Brain pericyte (primary cell): ENCODE measurements at regions not wholly inside any gene's neighbourhood (a gene's known extent, or its start where the extent isn't known, plus 50 kb on each side); places are given as distances from the start of the nearest gene placed in this dataset.
"Not testable (repeated sequence)": the region's sequence is repeated elsewhere in the genome, so short reads cannot be mapped to it uniquely, and the experiment has no call there.

Experiments used
- DNase-seq: peaks from one replicate; pipeline ENCODE4 v3.0.0-alpha.2; 2012; ENCODE audit warnings: low read depth, low spot score

GRCh38 chr16:80915079-80915450 is 91.6 kb downstream of the CMC2 start:
- no peak for DNase-seq

GRCh38 chr16:80914379-80915078 is 92.2 kb downstream of the CMC2 start:
- no peak for DNase-seq

- no peak for DNase-seq
Measured at GRCh38 chr16:80913397-80913796, 93.3 kb downstream of the CMC2 start.

- DNase-seq: no peak
Measured at GRCh38 chr16:80912651-80913050, 94.0 kb downstream of the CMC2 start.

- DNase-seq: no peak
Measured at GRCh38 chr16:80910434-80910833, 96.3 kb downstream of the CMC2 start.

GRCh38 chr16:80909720-80910119 is 97.0 kb downstream of the CMC2 start:
- DNase-seq: no peak

GRCh38 chr16:80906169-80906568 is 100.5 kb downstream of the CMC2 start:
- DNase-seq: not testable (repeated sequence)

- DNase-seq: no peak
Measured at GRCh38 chr16:80903616-80904015, 99.2 kb upstream of the CDYL2 start.

GRCh38 chr16:80902306-80903110 is 98.1 kb upstream of the CDYL2 start:
- DNase-seq: no peak

- no peak for DNase-seq
Measured at GRCh38 chr16:80900593-80900954, 96.2 kb upstream of the CDYL2 start.

- peak; percentile 89 for DNase-seq
Measured at GRCh38 chr16:80899809-80900592, 95.6 kb upstream of the CDYL2 start.

GRCh38 chr16:80896776-80897175 is 92.4 kb upstream of the CDYL2 start:
- DNase-seq: no peak

- no peak for DNase-seq
Measured at GRCh38 chr16:80894091-80894490, 89.7 kb upstream of the CDYL2 start.

GRCh38 chr16:80893686-80894085 is 89.3 kb upstream of the CDYL2 start:
- DNase-seq: no peak

GRCh38 chr16:80892395-80892794 is 88.0 kb upstream of the CDYL2 start:
- DNase-seq: not testable (repeated sequence)

- DNase-seq: no peak
Measured at GRCh38 chr16:80889779-80890359, 85.5 kb upstream of the CDYL2 start.

- no peak for DNase-seq
Measured at GRCh38 chr16:80887062-80887461, 82.7 kb upstream of the CDYL2 start.

- no peak for DNase-seq
Measured at GRCh38 chr16:80883816-80884215, 79.4 kb upstream of the CDYL2 start.

GRCh38 chr16:80883159-80883642 is 78.8 kb upstream of the CDYL2 start:
- DNase-seq: no peak

GRCh38 chr16:80875616-80876015 is 71.2 kb upstream of the CDYL2 start:
- no peak for DNase-seq

- no peak for DNase-seq
Measured at GRCh38 chr16:80874925-80875324, 70.5 kb upstream of the CDYL2 start.

GRCh38 chr16:80862160-80862705 is 57.8 kb upstream of the CDYL2 start:
- DNase-seq: no peak
